ENCODE measurements at regions not wholly inside any gene's neighbourhood (a gene's known extent, or its start where the extent isn't known, plus 50 kb on each side); places are given as distances from the start of the nearest gene placed in this dataset.

GRCh38 chr1:2887941-2888855, 86.7 kb upstream of the TTC34 start:
- no peak for DNase-seq (ENCODE audit: low read depth in 3 of 3)

- no peak for DNase-seq (ENCODE audit: low read depth in 3 of 3)
These were observed 88.8 kb upstream of the TTC34 start for GRCh38 chr1:2890221-2890850.

GRCh38 chr1:2891923-2892448, 90.5 kb upstream of the TTC34 start:
- DNase-seq (ENCODE audit: low read depth in 3 of 3), result no peak

GRCh38 chr1:2893473-2894120, 92.1 kb upstream of the TTC34 start:
- DNase-seq (ENCODE audit: low read depth in 3 of 3), result no peak

GRCh38 chr1:2894381-2895041, 93.0 kb upstream of the TTC34 start:
- peak in 1 of 3 experiments; percentile 4 for DNase-seq (ENCODE audit: low read depth in 3 of 3)

- no peak for DNase-seq (ENCODE audit: low read depth in 3 of 3)
These were observed 95.3 kb upstream of the TTC34 start for GRCh38 chr1:2896824-2897223.

- DNase-seq (ENCODE audit: low read depth in 3 of 3), result no peak
These were observed 101.7 kb upstream of the TTC34 start for GRCh38 chr1:2903226-2903625.

- no peak for DNase-seq (ENCODE audit: low read depth in 3 of 3)
These were observed 102.7 kb upstream of the TTC34 start for GRCh38 chr1:2904191-2904590.

- DNase-seq (ENCODE audit: low read depth in 3 of 3), result no peak
These were observed 103.9 kb upstream of the TTC34 start for GRCh38 chr1:2905356-2905755.

GRCh38 chr1:2906085-2906484, 104.6 kb upstream of the TTC34 start:
- no peak for DNase-seq (ENCODE audit: low read depth in 3 of 3)

- DNase-seq (ENCODE audit: low read depth in 3 of 3), result no peak
These were observed 105.1 kb upstream of the TTC34 start for GRCh38 chr1:2906620-2907019.

GRCh38 chr1:2907051-2907450, 105.6 kb upstream of the TTC34 start:
- DNase-seq (ENCODE audit: low read depth in 3 of 3), result no peak

GRCh38 chr1:2908081-2908480, 106.6 kb upstream of the TTC34 start:
- DNase-seq (ENCODE audit: low read depth in 3 of 3), result no peak

GRCh38 chr1:2908561-2908960, 107.1 kb upstream of the TTC34 start:
- DNase-seq (ENCODE audit: low read depth in 3 of 3), result no peak

- DNase-seq (ENCODE audit: low read depth in 3 of 3), result no peak
These were observed 108.3 kb upstream of the TTC34 start for GRCh38 chr1:2909797-2910196.

- no peak for DNase-seq (ENCODE audit: low read depth in 3 of 3)
These were observed 108.7 kb upstream of the TTC34 start for GRCh38 chr1:2910211-2910610.

- no peak for DNase-seq (ENCODE audit: low read depth in 3 of 3)
These were observed 109.7 kb upstream of the ACTRT2 start for GRCh38 chr1:2911421-2912178.

- no peak for DNase-seq (ENCODE audit: low read depth in 3 of 3)
These were observed 108.7 kb upstream of the ACTRT2 start for GRCh38 chr1:2912424-2913061.

GRCh38 chr1:2913091-2913490, 108.2 kb upstream of the ACTRT2 start:
- no peak for DNase-seq (ENCODE audit: low read depth in 3 of 3)

- DNase-seq (ENCODE audit: low read depth in 3 of 3), result no peak
These were observed 106.6 kb upstream of the ACTRT2 start for GRCh38 chr1:2914702-2915101.

- no peak for DNase-seq (ENCODE audit: low read depth in 3 of 3)
These were observed 105.1 kb upstream of the ACTRT2 start for GRCh38 chr1:2916153-2916552.
